ENCODE measurements at regions not wholly inside any gene's neighbourhood (a gene's known extent, or its start where the extent isn't known, plus 50 kb on each side); places are given as distances from the start of the nearest gene placed in this dataset.
"Not testable (repeated sequence)": the region's sequence is repeated elsewhere in the genome, so short reads cannot be mapped to it uniquely, and the experiment has no call there.

DNA sequence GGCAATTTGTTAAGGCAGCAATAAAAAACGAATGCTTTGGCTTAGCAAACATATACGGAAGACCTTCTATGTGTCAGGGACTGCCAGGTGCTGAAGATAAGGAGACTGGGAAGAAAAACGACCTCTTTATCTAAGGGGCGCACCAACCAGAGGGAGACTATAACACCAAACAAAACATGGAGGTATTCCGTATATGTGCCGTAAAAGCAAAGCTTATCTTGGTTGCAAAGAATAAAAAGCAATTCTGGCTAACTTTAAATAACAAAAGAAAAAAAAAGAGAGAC lies 167.1 kb upstream of the KCNJ15 start:
- Histone ChIP-seq H3K27ac (no peak overlapping the region), H3K36me3 (ENCODE audit: low read depth, missing control alignments) (no peaks in the 10 kb centered on the region), H3K27me3 (no peaks in the 10 kb centered on the region), H3K4me1 (no peaks in the 10 kb centered on the region), H3K4me3 (no peak overlapping the region), H3K9me3 (no peaks in the 10 kb centered on the region)
- 39 to 40% methylated on average over 6 of the region's 6 CpGs for WGBS, 2 donors
- intact Hi-C loops (cut with DNase I; ENCODE audit: low total_unique reads), result no loop called here
- TF ChIP-seq POLR2A (IDR thresholded peaks at IDR 0.05), result no peak
- TF ChIP-seq, protein P1, sequence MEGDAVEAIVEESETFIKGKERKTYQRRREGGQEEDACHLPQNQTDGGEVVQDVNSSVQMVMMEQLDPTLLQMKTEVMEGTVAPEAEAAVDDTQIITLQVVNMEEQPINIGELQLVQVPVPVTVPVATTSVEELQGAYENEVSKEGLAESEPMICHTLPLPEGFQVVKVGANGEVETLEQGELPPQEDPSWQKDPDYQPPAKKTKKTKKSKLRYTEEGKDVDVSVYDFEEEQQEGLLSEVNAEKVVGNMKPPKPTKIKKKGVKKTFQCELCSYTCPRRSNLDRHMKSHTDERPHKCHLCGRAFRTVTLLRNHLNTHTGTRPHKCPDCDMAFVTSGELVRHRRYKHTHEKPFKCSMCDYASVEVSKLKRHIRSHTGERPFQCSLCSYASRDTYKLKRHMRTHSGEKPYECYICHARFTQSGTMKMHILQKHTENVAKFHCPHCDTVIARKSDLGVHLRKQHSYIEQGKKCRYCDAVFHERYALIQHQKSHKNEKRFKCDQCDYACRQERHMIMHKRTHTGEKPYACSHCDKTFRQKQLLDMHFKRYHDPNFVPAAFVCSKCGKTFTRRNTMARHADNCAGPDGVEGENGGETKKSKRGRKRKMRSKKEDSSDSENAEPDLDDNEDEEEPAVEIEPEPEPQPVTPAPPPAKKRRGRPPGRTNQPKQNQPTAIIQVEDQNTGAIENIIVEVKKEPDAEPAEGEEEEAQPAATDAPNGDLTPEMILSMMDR (IDR thresholded peaks at IDR 0.05), result no peak
- DNase-seq, result no peak

DNA sequence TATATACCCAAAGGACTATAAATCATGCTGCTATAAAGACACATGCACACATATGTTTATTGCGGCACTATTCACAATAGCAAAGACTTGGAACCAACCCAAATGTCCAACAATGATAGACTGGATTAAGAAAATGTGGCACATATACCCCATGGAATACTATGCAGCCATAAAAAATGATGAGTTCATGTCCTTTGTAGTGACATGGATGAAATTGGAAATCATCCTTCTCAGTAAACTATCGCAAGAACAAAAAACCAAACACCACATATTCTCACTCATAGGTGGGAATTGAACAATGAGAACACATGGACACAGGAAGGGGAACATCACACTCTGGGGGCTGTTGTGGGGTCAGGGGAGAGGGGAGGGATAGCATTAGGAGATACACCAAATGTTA lies 165.7 kb upstream of the KCNJ15 start:
- H3K4me3 ChIP-seq; H3K9me3 ChIP-seq; H3K27me3 ChIP-seq; H3K36me3 ChIP-seq (ENCODE audit: low read depth, missing control alignments); H3K4me1 ChIP-seq; intact Hi-C loops (cut with DNase I; ENCODE audit: low total_unique reads); H3K27ac ChIP-seq; DNase-seq: not testable (repeated sequence)
- WGBS, 2 donors, result 94 to 100% methylated on average over 2 of the region's 2 CpGs

DNA sequence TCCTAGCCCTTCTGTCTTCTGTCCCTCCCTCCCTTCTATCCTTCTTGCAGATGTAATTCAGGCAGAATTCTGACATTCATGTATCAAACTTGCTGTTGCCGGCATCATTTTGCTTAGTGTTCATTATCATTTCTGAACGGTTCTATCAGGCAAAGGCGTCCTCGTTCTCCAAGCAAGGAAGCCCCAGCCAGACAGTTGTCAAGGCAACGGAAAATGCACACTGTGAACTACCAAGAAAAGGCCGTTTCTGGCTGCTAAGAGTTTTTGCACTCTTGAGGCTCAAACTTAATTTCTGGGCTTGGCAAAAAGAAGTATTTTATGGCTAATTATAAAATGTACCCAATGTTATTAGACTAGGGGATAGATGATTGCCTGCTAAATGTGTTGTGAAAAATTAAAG lies 164.7 kb upstream of the KCNJ15 start:
- no peaks in the 10 kb centered on the region for H3K27me3 ChIP-seq
- 35 to 48% methylated on average over 6 of the region's 6 CpGs for WGBS, 2 donors
- TF ChIP-seq POLR2A (IDR thresholded peaks at IDR 0.05), result no peak
- TF ChIP-seq, protein P1 (IDR thresholded peaks at IDR 0.05), result no peak
- DNase-seq, result no peak
- no peaks in the 10 kb centered on the region for H3K36me3 ChIP-seq (ENCODE audit: low read depth, missing control alignments)
- intact Hi-C loops (cut with DNase I; ENCODE audit: low total_unique reads), result no loop called here
- no peak overlapping the region for H3K4me3 ChIP-seq
- H3K9me3 ChIP-seq, result no peaks in the 10 kb centered on the region
- H3K4me1 ChIP-seq, result no peaks in the 10 kb centered on the region
- H3K27ac ChIP-seq, result no peak overlapping the region

DNA sequence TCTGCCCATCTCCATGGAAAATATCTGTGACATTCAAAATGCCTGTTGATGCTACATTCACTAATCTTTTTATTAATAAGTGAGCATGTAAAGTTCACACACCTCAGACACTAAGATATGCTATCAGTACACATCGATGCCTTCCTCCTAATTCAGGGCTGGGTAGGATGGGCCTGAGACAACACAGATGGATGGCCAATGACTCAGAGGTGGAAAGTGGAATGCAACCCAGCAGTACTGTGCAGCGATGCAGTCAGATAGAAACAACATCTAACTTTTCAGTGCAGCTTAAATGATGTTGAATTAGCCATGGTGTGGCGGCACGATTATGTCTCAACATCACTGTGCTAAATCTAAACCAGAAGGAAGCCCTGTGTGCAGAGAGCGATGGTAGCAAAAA lies 161.6 kb upstream of the KCNJ15 start:
- TF ChIP-seq, protein P1 (IDR thresholded peaks at IDR 0.05), result no peak
- no peak for TF ChIP-seq POLR2A (IDR thresholded peaks at IDR 0.05)
- WGBS, 2 donors, result 74 to 77% methylated on average over 5 of the region's 5 CpGs
- intact Hi-C loops (cut with DNase I; ENCODE audit: low total_unique reads), result no loop called here
- no peak overlapping the region for H3K27ac ChIP-seq
- no peaks in the 10 kb centered on the region for H3K9me3 ChIP-seq
- H3K4me3 ChIP-seq, result no peak overlapping the region
- H3K27me3 ChIP-seq, result no peaks in the 10 kb centered on the region
- no peaks in the 10 kb centered on the region for H3K36me3 ChIP-seq (ENCODE audit: low read depth, missing control alignments)
- DNase-seq, result no peak
- no peaks in the 10 kb centered on the region for H3K4me1 ChIP-seq

DNA sequence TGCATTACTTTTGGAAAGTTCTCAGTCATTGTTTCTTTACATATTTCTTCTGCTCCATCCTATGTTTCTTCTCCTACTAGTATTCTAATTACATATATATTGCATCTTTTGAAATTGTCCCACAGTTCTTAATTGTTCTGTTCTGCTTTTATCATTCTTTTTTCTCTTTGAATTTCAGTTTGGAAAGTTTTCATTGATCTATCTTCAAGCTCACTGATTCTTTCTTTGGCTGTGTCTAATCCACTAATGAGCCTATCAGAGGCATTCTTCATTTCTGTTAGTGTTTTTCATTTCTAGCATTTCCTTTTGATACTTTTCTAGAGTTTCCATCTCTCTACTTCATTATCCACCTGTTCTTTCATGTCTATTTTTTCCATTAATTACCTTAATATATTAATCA lies 159.0 kb upstream of the KCNJ15 start:
- no peak for DNase-seq
- no peak for TF ChIP-seq POLR2A (IDR thresholded peaks at IDR 0.05)
- TF ChIP-seq, protein P1 (IDR thresholded peaks at IDR 0.05), result no peak
- Histone ChIP-seq H3K4me3 (no peak overlapping the region), H3K9me3 (no peaks in the 10 kb centered on the region), H3K27ac (no peak overlapping the region), H3K27me3 (no peaks in the 10 kb centered on the region), H3K4me1 (no peaks in the 10 kb centered on the region), H3K36me3 (ENCODE audit: low read depth, missing control alignments) (no peaks in the 10 kb centered on the region)
- intact Hi-C loops (cut with DNase I; ENCODE audit: low total_unique reads), result no loop called here
